T-helper 2 cell treated with Interferon-gamma antibody and Interleukin-4, amounts not matched to agents 100 ng/mL and 5 ng/mL, for 36 hours (primary cell): ENCODE measurements at regions not wholly inside any gene's neighbourhood (a gene's known extent, or its start where the extent isn't known, plus 50 kb on each side); places are given as distances from the start of the nearest gene placed in this dataset.

Experiments
- intact Hi-C: fragments of 100-400 bp; cut with micrococcal nuclease; formaldehyde crosslinking; loops from one replicate; pipeline ENCODE4 v1.15.1; 2023

- intact Hi-C loops, result no loop called here
Measured at GRCh38 chr4:126215759-126216158, 901.0 kb downstream of the FAT4 start.

GRCh38 chr4:126216611-126217010, 901.9 kb downstream of the FAT4 start:
- intact Hi-C loops, result no loop called here

- intact Hi-C loops, result loop anchor here (5.0 kb wide), 1 partner anchor 1181 kb away; no protein-coding TSS in a partner anchor
Measured at GRCh38 chr4:126221282-126221681, 906.5 kb downstream of the FAT4 start.

GRCh38 chr4:126221717-126222340, 907.1 kb downstream of the FAT4 start:
- intact Hi-C loops, result loop anchor here (5.0 kb wide), 1 partner anchor 1180 kb away; no protein-coding TSS in a partner anchor

GRCh38 chr4:126223784-126224407, 909.1 kb downstream of the FAT4 start:
- intact Hi-C loops, result loop anchor here (5.0 kb wide), 1 partner anchor 1178 kb away; no protein-coding TSS in a partner anchor

- intact Hi-C loops, result no loop called here
Measured at GRCh38 chr4:126227428-126227827, 912.7 kb downstream of the FAT4 start.

- intact Hi-C loops, result no loop called here
Measured at GRCh38 chr4:126230269-126230668, 915.5 kb downstream of the FAT4 start.

- intact Hi-C loops, result no loop called here
Measured at GRCh38 chr4:126233483-126233882, 918.7 kb downstream of the FAT4 start.

- intact Hi-C loops, result no loop called here
Measured at GRCh38 chr4:126238013-126238412, 923.3 kb downstream of the FAT4 start.

- intact Hi-C loops, result no loop called here
Measured at GRCh38 chr4:126241634-126242033, 926.9 kb downstream of the FAT4 start.

GRCh38 chr4:126242679-126243390, 928.1 kb downstream of the FAT4 start:
- intact Hi-C loops, result no loop called here

- intact Hi-C loops, result no loop called here
Measured at GRCh38 chr4:126247409-126247808, 932.7 kb downstream of the FAT4 start.

GRCh38 chr4:126250006-126250405, 935.3 kb downstream of the FAT4 start:
- intact Hi-C loops, result no loop called here

GRCh38 chr4:126251169-126251568, 936.4 kb downstream of the FAT4 start:
- intact Hi-C loops, result no loop called here

GRCh38 chr4:126262665-126263064, 947.9 kb downstream of the FAT4 start:
- intact Hi-C loops, result no loop called here

- intact Hi-C loops, result no loop called here
Measured at GRCh38 chr4:126264839-126265238, 950.1 kb downstream of the FAT4 start.

- intact Hi-C loops, result no loop called here
Measured at GRCh38 chr4:126265888-126266287, 951.1 kb downstream of the FAT4 start.

- intact Hi-C loops, result no loop called here
Measured at GRCh38 chr4:126267689-126268088, 952.9 kb downstream of the FAT4 start.

GRCh38 chr4:126268106-126268505, 953.4 kb downstream of the FAT4 start:
- intact Hi-C loops, result no loop called here

GRCh38 chr4:126269106-126269505, 954.4 kb downstream of the FAT4 start:
- intact Hi-C loops, result no loop called here

GRCh38 chr4:126271292-126271691, 956.5 kb downstream of the FAT4 start:
- intact Hi-C loops, result no loop called here

GRCh38 chr4:126273746-126274145, 959.0 kb downstream of the FAT4 start:
- intact Hi-C loops, result no loop called here
